ENCODE measurements at regions not wholly inside any gene's neighbourhood (a gene's known extent, or its start where the extent isn't known, plus 50 kb on each side); places are given as distances from the start of the nearest gene placed in this dataset.
"Not testable (repeated sequence)": the region's sequence is repeated elsewhere in the genome, so short reads cannot be mapped to it uniquely, and the experiment has no call there.

GRCh38 chr6:51472745-51473487 lies 614.5 kb downstream of the PKHD1 start:
- DNase-seq (ENCODE audit: low read depth in 2 of 2), result no peak
- no peak for TF ChIP-seq CTCF (IDR thresholded peaks at IDR 0.05; ENCODE audit: low read depth, low read length)
- no peak overlapping the region for H3K4me3 ChIP-seq (replicated peaks in 1 of 2; ENCODE audit: low read depth in 2 of 2, low read length in 2 of 2)

- TF ChIP-seq CTCF (IDR thresholded peaks at IDR 0.05; ENCODE audit: low read depth, low read length), result no peak
- no peak overlapping the region for H3K4me3 ChIP-seq (replicated peaks in 1 of 2; ENCODE audit: low read depth in 2 of 2, low read length in 2 of 2)
- no peak for DNase-seq (ENCODE audit: low read depth in 2 of 2)
These were observed 613.1 kb downstream of the PKHD1 start for GRCh38 chr6:51474022-51474975.

GRCh38 chr6:51477711-51478311 lies 609.6 kb downstream of the PKHD1 start:
- no peak for DNase-seq (ENCODE audit: low read depth in 2 of 2)
- TF ChIP-seq CTCF (IDR thresholded peaks at IDR 0.05; ENCODE audit: low read depth, low read length), result no peak
- no peak overlapping the region for H3K4me3 ChIP-seq (replicated peaks in 1 of 2; ENCODE audit: low read depth in 2 of 2, low read length in 2 of 2)

- TF ChIP-seq CTCF (IDR thresholded peaks at IDR 0.05; ENCODE audit: low read depth, low read length), result no peak
- no peak overlapping the region for H3K4me3 ChIP-seq (replicated peaks in 1 of 2; ENCODE audit: low read depth in 2 of 2, low read length in 2 of 2)
- no peak for DNase-seq (ENCODE audit: low read depth in 2 of 2)
These were observed 608.1 kb downstream of the PKHD1 start for GRCh38 chr6:51479296-51479695.

- TF ChIP-seq CTCF (IDR thresholded peaks at IDR 0.05; ENCODE audit: low read depth, low read length), result no peak
- no peak overlapping the region for H3K4me3 ChIP-seq (replicated peaks in 1 of 2; ENCODE audit: low read depth in 2 of 2, low read length in 2 of 2)
- DNase-seq (ENCODE audit: low read depth in 2 of 2), result no peak
These were observed 607.4 kb downstream of the PKHD1 start for GRCh38 chr6:51480040-51480439.

GRCh38 chr6:51485869-51486268 lies 601.5 kb downstream of the PKHD1 start:
- DNase-seq (ENCODE audit: low read depth in 2 of 2), result not testable (repeated sequence)

GRCh38 chr6:51487937-51488336 lies 599.5 kb downstream of the PKHD1 start:
- DNase-seq (ENCODE audit: low read depth in 2 of 2), result no peak
- TF ChIP-seq CTCF (IDR thresholded peaks at IDR 0.05; ENCODE audit: low read depth, low read length), result no peak
- no peak overlapping the region for H3K4me3 ChIP-seq (replicated peaks in 1 of 2; ENCODE audit: low read depth in 2 of 2, low read length in 2 of 2)

More at GRCh38 chr6:51485869-51486268, 601.5 kb downstream of the PKHD1 start:
- H3K4me3 ChIP-seq (replicated peaks in 1 of 2; ENCODE audit: low read depth in 2 of 2, low read length in 2 of 2), result not testable (repeated sequence)
